GM18870 (cell line): ENCODE measurements at regions not wholly inside any gene's neighbourhood (a gene's known extent, or its start where the extent isn't known, plus 50 kb on each side); places are given as distances from the start of the nearest gene placed in this dataset.

Source experiments
- ATAC-seq: cut with Tn5 transposase; IDR thresholded peaks from one replicate; pipeline ENCODE4 v1.9.1; 2021; ENCODE audit warnings: moderate library complexity; ENCODE audit not compliant: unreplicated experiment

GRCh38 chr15:70449311-70450141 is 313.8 kb downstream of the UACA start:
- ATAC-seq, result no peak

DNA sequence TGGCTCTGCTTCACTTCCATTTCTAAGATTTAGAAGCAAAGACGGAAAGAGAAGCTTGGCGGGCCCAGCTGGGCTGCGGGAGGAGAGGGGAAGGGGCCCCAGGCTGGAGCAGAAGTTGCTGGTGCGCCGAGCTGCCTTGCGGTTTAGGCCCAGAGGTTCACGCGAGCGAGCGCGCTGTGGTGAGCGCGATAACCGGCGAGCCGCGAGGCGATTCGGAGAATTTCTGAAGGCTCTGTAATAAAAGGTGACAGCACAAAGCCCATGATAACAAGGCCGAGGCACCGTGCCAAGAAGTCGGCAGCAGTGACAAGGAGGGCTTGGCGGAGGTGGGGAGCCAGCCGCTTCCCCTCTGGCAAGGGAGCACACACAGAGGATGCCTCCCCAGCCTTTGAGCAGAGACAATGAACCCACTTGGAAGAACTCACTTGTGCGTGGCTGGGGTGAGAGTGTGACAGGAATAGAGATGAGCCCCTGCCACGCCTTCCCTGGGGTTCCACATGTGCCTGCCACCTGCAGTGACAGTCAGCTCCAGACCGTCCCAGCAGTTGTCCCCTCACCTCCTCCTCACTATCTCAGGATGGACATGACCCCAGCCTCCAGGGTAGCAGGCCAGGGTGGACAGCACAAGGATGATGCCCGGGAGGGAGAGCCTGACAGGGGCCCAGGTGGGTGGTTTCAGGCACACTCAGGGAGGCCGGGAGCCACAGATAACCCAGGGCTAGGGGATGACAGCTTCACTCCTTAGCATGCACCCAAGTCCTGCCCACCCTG is 315.2 kb downstream of the UACA start:
- ATAC-seq, result no peak

DNA sequence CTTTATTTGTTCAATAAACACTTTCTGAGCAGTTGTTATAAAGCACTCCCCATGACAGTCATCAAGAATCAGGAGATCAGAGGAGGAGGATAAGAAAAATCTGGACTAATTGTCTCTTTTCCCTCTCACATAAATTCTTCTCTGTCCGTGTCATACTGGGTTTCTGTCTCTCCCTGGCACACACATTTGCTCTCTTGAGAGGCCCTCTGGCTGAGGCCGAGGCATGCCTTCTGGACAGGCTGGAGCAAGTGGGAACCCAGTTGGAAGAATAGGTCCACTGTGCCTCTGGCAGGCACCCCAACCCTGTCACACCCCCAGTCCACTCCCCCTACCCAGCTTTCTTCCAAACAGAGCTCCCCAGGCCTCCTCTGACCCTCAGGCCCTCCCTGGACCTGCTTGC is 315.8 kb downstream of the UACA start:
- ATAC-seq, result no peak

- no peak for ATAC-seq
These were observed 316.3 kb downstream of the UACA start for GRCh38 chr15:70447081-70447480.

DNA sequence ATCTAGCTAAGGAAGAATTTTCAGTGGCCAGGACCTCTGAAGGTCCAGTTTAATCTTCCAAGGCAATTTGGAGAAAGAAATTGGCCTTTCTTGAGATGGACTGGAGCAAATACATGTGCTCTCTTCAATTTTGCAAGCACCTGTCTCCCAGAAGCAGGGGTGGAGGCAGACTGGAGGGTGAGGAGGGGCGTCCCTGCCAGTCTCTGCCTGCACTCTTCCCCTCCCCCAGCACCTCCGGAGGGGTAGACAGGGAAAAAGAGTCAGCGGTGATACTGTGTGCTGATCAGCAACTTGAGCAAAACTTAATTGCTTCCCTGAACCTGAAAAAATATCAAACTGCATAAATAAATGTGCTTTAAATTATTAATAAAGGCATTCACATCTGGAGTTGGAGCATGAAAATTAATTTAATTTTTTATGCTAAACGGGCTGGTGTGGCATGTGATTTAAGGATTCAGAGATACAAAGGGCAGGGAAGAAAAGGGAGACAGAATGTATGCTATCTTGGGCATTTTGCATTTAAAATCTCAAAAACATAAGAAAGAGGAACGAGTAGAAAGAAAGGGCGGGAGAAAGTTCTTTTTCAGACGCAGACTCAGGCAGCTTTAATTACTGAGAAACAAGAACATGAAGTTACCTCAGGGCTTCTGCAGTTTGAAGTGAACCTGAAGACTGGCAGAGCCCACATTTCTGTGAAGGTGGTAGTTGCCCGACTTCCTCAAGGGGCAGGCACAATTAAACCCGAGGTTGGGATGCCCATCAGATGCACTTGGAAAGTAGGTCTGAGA is 319.7 kb downstream of the UACA start:
- no peak for ATAC-seq

GRCh38 chr15:70442616-70443321 is 320.6 kb downstream of the UACA start:
- ATAC-seq, result no peak

DNA sequence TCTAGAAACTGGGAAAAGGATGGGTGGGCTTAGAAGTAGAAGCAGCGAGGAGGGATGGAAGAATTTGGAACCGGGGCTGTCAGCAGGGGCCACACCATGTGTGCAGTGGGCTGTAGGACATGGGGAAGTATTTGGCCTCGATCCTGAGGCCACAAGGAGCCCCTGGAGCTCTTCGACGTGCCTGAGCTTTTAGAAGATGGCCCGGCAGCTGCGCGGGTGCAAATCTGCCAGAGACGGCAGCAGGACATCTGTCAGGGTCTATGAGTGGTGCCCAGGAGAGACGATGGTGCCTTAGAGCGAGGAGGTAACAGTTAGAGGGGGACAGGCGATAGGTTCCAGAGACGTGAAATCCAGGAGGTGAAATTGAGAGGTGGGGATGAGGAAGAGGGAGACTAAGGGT is 321.1 kb downstream of the UACA start:
- ATAC-seq, result no peak

DNA sequence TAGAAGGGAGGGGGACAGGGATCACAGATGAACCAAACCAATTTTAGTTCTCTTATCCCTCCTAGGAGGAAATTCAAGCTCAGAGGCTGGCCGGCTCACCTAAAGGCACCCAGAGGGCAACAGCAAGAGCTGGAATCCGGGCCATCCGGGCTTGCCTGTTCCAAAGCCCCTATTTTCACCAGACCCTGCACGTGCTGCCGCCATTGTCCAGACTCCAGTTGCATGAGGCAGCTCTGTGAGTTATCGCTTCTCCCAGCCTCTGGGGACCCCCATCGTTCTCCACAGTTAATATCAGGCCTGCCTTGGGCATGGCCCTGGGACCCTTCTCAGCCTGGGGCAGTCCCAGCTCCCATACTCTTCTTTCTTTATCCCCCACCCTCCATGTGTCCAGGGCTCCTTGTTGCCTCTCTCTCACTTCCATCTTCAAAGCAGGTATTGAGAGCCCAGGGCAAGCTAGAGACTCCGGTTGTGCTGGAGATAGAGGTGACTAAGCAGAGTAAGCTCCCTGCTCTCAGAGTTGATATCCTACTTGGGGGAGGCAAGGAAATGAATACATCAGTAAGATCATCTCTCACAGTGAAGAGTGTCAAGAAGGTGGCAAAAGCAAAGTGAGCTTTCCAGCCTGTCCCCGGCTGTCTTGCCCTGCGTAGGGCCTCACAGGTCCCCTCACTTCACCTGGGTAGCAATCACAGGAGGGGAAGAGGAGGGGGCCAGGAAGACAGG is 322.8 kb downstream of the UACA start:
- no peak for ATAC-seq

DNA sequence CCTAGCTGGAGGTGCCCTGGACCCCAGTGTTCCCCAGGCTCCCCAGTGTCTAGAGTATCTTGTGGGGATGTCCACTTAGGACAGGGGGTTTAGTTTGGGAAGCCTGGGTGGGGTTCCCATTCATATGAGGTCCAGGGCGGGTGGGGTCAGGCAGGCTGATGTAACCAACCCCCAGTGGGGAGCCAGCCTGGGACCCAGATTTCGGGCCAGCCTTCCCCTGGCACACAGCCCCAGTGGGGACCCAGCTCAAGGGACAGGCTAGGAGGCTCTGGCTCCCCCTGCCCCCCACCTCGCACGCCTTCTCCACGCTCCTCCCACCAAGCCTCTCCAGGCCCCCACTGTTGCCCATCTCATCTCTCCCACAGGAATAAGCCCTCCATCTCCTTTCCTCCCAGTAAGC is 323.5 kb downstream of the UACA start:
- no peak for ATAC-seq

DNA sequence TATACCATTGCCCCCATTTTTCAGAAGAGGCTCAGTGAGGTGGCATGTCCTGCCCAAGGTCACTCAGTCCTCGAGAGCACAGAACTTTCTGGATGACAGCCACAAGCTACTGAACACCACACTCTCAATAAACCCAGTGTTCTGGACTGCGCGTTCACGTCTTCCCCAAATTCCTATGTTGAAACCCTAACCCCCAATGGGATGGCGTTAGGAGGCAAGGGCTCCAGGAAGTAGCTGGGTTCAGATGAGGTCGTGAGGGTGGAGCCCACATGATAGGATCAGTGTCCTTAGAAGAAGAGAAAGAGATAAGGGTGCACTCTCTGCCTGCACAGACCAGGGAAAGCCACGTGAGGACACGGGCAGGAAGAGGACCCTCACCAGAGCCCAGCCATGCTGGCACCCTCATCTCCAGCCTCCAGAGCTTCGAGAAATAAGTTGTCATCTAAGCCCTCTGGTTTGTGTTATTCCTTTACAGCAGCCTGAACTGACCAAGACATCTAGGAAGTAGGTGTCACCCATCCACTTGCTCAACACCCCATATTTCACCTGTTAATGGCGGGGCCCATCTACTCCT is 324.0 kb downstream of the UACA start:
- ATAC-seq, result no peak

- ATAC-seq, result no peak
These were observed 324.6 kb downstream of the UACA start for GRCh38 chr15:70438776-70439175.

DNA sequence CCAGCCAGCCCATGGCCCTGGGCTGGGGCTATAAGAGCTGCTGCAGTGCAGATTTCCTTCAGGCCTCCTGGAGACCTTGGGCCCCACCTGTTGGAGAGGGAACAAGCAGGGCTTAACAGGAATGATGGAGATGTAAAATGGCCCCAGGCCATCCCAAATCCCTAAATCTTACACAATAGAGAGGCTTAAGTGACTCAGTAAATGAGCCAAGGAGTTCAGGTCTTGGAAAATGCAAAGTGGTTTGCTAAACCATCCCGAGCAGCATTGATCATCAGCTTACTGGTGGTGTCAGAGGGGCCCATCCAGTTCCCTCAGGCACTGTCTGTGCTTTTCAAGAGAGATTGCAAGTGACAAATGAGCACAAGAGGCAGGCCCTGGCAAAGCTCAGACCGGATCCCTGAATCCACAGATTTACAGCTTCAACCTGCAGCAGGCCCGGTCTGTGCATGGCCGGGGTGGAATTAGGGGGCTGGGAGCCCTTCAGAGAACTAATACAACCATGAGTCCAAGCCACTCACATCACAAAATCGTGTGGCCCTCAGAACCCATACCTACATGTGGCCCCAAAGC is 325.4 kb downstream of the UACA start:
- no peak for ATAC-seq

DNA sequence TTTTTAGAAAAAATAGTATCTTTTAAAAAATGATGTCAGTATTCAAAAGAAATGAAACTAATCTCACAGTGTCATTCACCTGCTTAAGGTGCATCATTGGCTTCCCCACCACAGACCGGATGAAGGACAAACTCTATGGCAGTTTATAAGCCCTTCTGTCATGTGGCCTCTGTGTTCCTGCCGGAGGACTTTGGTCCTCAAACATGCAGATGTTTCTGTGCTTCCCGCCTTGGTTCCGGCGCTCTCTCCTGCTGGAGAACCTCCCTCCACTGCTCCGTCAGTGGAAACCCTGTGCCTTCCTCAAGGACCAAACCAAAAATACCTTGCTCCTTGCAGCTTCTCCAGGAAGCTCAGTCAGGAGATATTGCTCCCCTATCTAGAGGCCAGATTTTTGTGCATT is 326.3 kb downstream of the UACA start:
- no peak for ATAC-seq

DNA sequence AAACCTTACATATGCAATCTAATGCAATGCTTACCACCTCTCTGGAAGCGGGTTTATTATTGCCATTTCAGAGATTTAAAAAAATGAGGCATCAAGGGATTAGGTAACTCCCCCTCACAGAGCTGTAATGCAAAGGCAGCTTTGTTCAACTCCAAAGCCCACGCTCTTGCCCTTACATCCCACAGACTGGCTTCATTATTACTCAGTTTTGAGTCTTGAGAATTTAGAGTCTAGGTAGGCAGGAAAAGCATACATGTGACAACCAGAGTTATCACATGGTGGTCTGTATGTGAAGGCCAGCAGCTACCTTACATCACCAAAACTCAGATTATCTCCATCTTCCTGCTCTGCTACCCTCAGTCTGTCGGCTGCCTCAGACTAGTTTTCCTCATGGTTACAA is 326.9 kb downstream of the UACA start:
- no peak for ATAC-seq

DNA sequence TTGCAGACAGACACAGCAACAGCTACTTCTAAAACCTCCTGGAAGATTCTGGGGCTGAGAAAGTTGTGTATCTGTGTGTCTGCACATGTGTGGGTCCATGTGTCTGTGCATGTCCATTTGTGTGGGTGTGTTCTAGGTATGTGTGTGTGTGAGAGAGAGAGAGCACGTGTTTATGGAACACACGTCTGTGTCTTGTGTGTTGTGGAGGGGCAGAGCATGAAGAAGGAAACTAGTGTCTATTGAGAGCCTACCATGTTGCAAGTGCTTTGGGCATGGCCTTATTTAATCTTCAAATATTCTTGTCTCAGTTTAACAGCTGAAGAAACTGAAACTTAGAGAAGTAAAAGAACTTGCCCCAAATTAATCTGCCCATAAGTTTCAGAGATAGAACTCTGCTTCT is 327.5 kb downstream of the UACA start:
- ATAC-seq, result no peak

- ATAC-seq, result no peak
These were observed 328.0 kb downstream of the UACA start for GRCh38 chr15:70435369-70435768.

DNA sequence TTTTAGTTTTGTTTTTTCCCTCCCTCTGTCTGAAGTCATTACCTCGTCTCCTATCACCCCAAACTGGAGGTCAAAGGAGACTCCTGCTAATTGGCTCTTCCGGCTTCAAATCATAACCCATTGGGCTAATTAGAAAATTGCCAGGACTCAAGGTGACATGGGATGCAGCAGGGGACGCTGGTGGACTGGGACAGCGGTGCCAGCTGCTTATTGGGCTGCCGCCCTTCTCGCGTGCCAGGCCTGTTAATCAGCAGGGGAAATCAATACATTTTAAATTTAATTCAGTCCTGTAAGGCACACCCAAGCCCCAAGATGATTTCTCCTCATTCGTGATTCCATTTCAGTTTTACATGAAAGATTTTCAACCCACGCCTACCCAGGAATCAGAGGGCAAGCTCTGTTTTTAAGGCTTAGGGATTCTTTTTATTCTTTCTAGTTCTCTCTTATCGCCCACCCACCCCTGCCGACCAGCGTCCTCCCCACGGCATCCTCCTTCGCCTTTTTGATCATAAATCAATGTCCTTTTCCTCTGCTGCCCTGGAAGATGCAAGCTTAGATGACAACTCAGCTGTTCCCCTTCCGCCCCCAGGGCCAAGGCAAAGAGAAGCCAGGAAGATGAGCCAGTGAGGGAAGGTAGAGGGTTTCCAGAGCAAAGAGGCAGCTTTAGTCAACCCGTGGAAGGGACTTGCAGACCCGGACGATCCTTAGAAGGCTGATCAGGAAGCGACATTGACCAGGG is 329.6 kb downstream of the UACA start:
- no peak for ATAC-seq

DNA sequence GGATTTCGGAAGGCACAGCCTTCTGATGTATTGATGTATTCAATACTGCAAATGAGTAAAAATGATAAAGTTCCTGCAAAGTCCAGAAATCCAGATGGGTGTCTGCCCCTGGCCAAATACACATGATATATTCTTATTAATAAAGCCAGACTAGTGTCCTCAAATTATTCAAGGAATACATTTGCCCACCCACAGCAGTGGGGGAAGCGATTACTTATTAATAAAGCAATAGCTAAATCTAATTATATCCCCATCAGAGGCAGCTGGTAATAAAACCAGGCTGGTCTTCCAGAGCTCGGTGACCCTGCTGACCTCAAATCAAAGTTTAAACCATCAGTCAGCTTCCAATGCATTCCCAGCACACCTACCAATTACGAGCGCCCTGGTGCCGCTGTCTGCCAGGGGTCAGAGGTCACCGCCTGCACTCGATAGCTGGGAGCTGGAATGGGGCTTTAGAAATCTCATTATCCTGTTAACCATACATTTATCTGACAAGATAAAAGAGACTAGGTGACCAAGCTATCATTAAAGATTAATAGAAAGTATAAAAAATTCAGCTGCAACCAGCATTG is 330.3 kb downstream of the UACA start:
- ATAC-seq, result no peak

GRCh38 chr15:70431854-70432253 is 331.5 kb downstream of the UACA start:
- no peak for ATAC-seq
